ENCODE measurements at regions not wholly inside any gene's neighbourhood (a gene's known extent, or its start where the extent isn't known, plus 50 kb on each side); places are given as distances from the start of the nearest gene placed in this dataset.

- H4K20me1 ChIP-seq (replicated peaks; ENCODE audit: control insufficient read depth, extremely low read depth, insufficient read depth, low read length), result no peaks in the 10 kb centered on the region
- H3K79me2 ChIP-seq (ENCODE audit: control insufficient read depth, insufficient read depth, low read length), result no peaks in the 10 kb centered on the region
- dilution Hi-C loops (cut with MboI; ENCODE audit: extremely low pct_ligation_motif_present, low sequenced_read_pairs) (no loop called here), intact Hi-C loops (cut with micrococcal nuclease) (no loop called here)
- H3K36me3 ChIP-seq (ENCODE audit: control insufficient read depth in 2 of 2, extremely low read depth in 1 of 2, insufficient read depth in 2 of 2, low read length in 2 of 2), result no peaks in the 10 kb centered on the region
- POLR2A ChIA-PET, result no interaction called here
- BruUV-seq (replicated peaks), result no TSS peak
- H3K4me1 ChIP-seq (ENCODE audit: control insufficient read depth, extremely low read depth, insufficient read depth, low read length), result no peaks in the 10 kb centered on the region
- H3K4me3 ChIP-seq (replicated peaks in 1 of 3; ENCODE audit: insufficient read depth in 1 of 3, low read depth in 1 of 3, low read length in 3 of 3), result no peak overlapping the region
- H3K9ac ChIP-seq (replicated peaks; ENCODE audit: extremely low read depth, insufficient read depth, low read length), result no peak overlapping the region
- no peak for TF ChIP-seq CTCF (IDR thresholded peaks at IDR 0.05; ENCODE audit: extremely low read depth in 1 of 2, insufficient read depth in 1 of 2, low read depth in 1 of 2, low read length in 2 of 2)
- TF ChIP-seq JUN (IDR thresholded peaks at IDR 0.05; ENCODE audit: borderline replicate concordance, insufficient read depth, insufficient read length, low read depth), result no peak
- TF ChIP-seq FOS (IDR thresholded peaks at IDR 0.05; ENCODE audit: borderline replicate concordance, insufficient read depth, low read length), result no peak
- TF ChIP-seq GATA2 (IDR thresholded peaks at IDR 0.05; ENCODE audit: insufficient read depth, insufficient read length, low read depth, low read length), result no peak
- no peak for TF ChIP-seq MYC (IDR thresholded peaks at IDR 0.05; ENCODE audit: low read depth, low read length)
- TF ChIP-seq EZH2 (IDR thresholded peaks at IDR 0.05; ENCODE audit: borderline replicate concordance, low read depth, low read length, severe bottlenecking), result no peak
- TF ChIP-seq POLR2A (IDR thresholded peaks at IDR 0.05; ENCODE audit: low read depth, low read length), result no peak
- no peak for TF ChIP-seq MAX (IDR thresholded peaks at IDR 0.05; ENCODE audit: insufficient read depth, insufficient read length)
- no peak for TF ChIP-seq POLR2AphosphoS5 (IDR thresholded peaks at IDR 0.05; ENCODE audit: insufficient read depth, low read depth, low read length)
- H3K27ac ChIP-seq (ENCODE audit: insufficient read depth, low read depth, low read length), result no peak overlapping the region
- H2AFZ ChIP-seq (ENCODE audit: low read depth, low read length), result no peak overlapping the region
- FAIRE-seq (no peak), DNase-seq (ENCODE audit: low read depth, low spot score) (no peak)
- no peaks in the 10 kb centered on the region for H3K9me1 ChIP-seq (replicated peaks; ENCODE audit: control insufficient read depth, extremely low read depth, insufficient read depth, low read length)
- CTCF ChIA-PET, result interaction anchor here (8.4 kb wide), 1 partner anchor 13 kb away, joined by 49 read pairs; no protein-coding TSS in a partner anchor
- H3K9me3 ChIP-seq (replicated peaks; ENCODE audit: control insufficient read depth, insufficient read depth, low read length), result no peaks in the 10 kb centered on the region
- peaks cover 0 to 3% of the 10 kb centered on the region in 2 experiments for H3K27me3 ChIP-seq (ENCODE audit: control insufficient read depth in 2 of 2, insufficient read depth in 2 of 2, low read length in 2 of 2)
- H3K4me2 ChIP-seq (ENCODE audit: insufficient read depth, low read length), result no peak overlapping the region
Observed at GRCh38 chr11:95692526-95693260, 96.9 kb downstream of the FAM76B start.

Measured in endothelial cell of umbilical vein (primary cell).